ENCODE measurements at regions not wholly inside any gene's neighbourhood (a gene's known extent, or its start where the extent isn't known, plus 50 kb on each side); places are given as distances from the start of the nearest gene placed in this dataset.

- BruUV-seq (replicated peaks) = no TSS peak
- intact Hi-C loops (cut with micrococcal nuclease) = no loop called here
- no peak for DNase-seq (ENCODE audit: low read depth, low spot score)
- Histone ChIP-seq H3K4me2 (ENCODE audit: low read length) (no peak overlapping the region), H3K4me3 (replicated peaks in 1 of 2; ENCODE audit: low read depth in 1 of 2, low read length in 2 of 2) (no peak overlapping the region), H3K27me3 (ENCODE audit: insufficient read depth, low read length) (no peaks in the 10 kb centered on the region), H3K36me3 (ENCODE audit: control insufficient read depth in 1 of 2, insufficient read depth in 2 of 2, low read length in 2 of 2) (no peaks in the 10 kb centered on the region), H3K27ac (ENCODE audit: low read depth, low read length) (no peak overlapping the region), H3K9ac (ENCODE audit: low read length) (no peak overlapping the region), H3K79me2 (ENCODE audit: insufficient read depth, low read length) (no peaks in the 10 kb centered on the region), H3K9me2 (ENCODE audit: insufficient read depth) (no peaks in the 10 kb centered on the region), H4K20me1 (ENCODE audit: insufficient read depth) (no peaks in the 10 kb centered on the region), H3K9me3 (ENCODE audit: control insufficient read depth in 1 of 2, insufficient read depth in 1 of 2, low read depth in 1 of 2, low read length in 2 of 2) (peaks cover 0 to 23% of the 10 kb centered on the region in 2 experiments; a peak in 2 of 4 replicates), H2AFZ (ENCODE audit: low read depth, low read length, poor library complexity, severe bottlenecking) (no peak overlapping the region), H3K4me1 (ENCODE audit: control insufficient read depth in 1 of 2, insufficient read depth in 2 of 2, low read length in 2 of 2) (no peaks in the 10 kb centered on the region)
- CTCF ChIA-PET = no interaction called here
- POLR2A ChIA-PET = no interaction called here
- RAD21 ChIA-PET (ENCODE audit: low non-redundant PET in 1 of 2, low total read pairs in 2 of 2, uncharacterized antibody in 2 of 2, unreplicated experiment in 2 of 2) = no interaction called here
- TF ChIP-seq EZH2phosphoT487 (IDR thresholded peaks at IDR 0.05; ENCODE audit: borderline replicate concordance) (no peak), SP1 (IDR thresholded peaks at IDR 0.05; ENCODE audit: low read depth) (no peak), FOSL1 (IDR thresholded peaks at IDR 0.05; ENCODE audit: low read depth) (no peak), EGR1 (IDR thresholded peaks at IDR 0.05; ENCODE audit: low read depth) (no peak)
- no peak for ATAC-seq
Measured at GRCh38 chr16:35182943-35183550, 1723.6 kb downstream of the TP53TG3F start.

GRCh38 chr16:35184356-35184870 is 1725.0 kb downstream of the TP53TG3F start:
- no TSS peak for BruUV-seq (replicated peaks)
- ChIA-PET CTCF (no interaction called here), RAD21 (ENCODE audit: low non-redundant PET in 1 of 2, low total read pairs in 2 of 2, uncharacterized antibody in 2 of 2, unreplicated experiment in 2 of 2) (no interaction called here), POLR2A (no interaction called here)
- Histone ChIP-seq H3K27ac (ENCODE audit: low read depth, low read length) (no peak overlapping the region), H3K4me3 (replicated peaks in 1 of 2; ENCODE audit: low read depth in 1 of 2, low read length in 2 of 2) (no peak overlapping the region), H3K36me3 (ENCODE audit: control insufficient read depth in 1 of 2, insufficient read depth in 2 of 2, low read length in 2 of 2) (no peaks in the 10 kb centered on the region), H3K4me1 (ENCODE audit: control insufficient read depth in 1 of 2, insufficient read depth in 2 of 2, low read length in 2 of 2) (no peaks in the 10 kb centered on the region), H4K20me1 (ENCODE audit: insufficient read depth) (no peaks in the 10 kb centered on the region), H3K27me3 (ENCODE audit: insufficient read depth, low read length) (no peaks in the 10 kb centered on the region), H3K4me2 (ENCODE audit: low read length) (no peak overlapping the region), H3K79me2 (ENCODE audit: insufficient read depth, low read length) (no peaks in the 10 kb centered on the region), H3K9ac (ENCODE audit: low read length) (no peak overlapping the region), H3K9me2 (ENCODE audit: insufficient read depth) (no peaks in the 10 kb centered on the region), H3K9me3 (ENCODE audit: control insufficient read depth in 1 of 2, insufficient read depth in 1 of 2, low read depth in 1 of 2, low read length in 2 of 2) (peaks cover 0 to 23% of the 10 kb centered on the region in 2 experiments; a peak in 2 of 4 replicates), H2AFZ (ENCODE audit: low read depth, low read length, poor library complexity, severe bottlenecking) (no peak overlapping the region)
- no peak for DNase-seq (ENCODE audit: low read depth, low spot score)
- ATAC-seq = no peak
- intact Hi-C loops (cut with micrococcal nuclease) = no loop called here
- TF ChIP-seq CBX3 (IDR thresholded peaks at IDR 0.05; ENCODE audit: low read depth) (no peak), EGR1 (IDR thresholded peaks at IDR 0.05; ENCODE audit: low read depth) (no peak), JUND (IDR thresholded peaks at IDR 0.05) (no peak), CEBPB (IDR thresholded peaks at IDR 0.05; ENCODE audit: low read depth) (no peak), ZNF274 (IDR thresholded peaks at IDR 0.05; ENCODE audit: low read depth, low read length) (no peak)

Data from HCT116 (cell line).